Sigmoid colon (tissue), 4 donors: ENCODE measurements at regions not wholly inside any gene's neighbourhood (a gene's known extent, or its start where the extent isn't known, plus 50 kb on each side); places are given as distances from the start of the nearest gene placed in this dataset.

Source experiments
- POLR2AphosphoS5 ChIP-seq, 4 donors: sonication (generic); formaldehyde crosslinking; IDR thresholded peaks; one replicate each; pipeline ENCODE4 v1.6.1; 2017; ENCODE audit warnings: antibody characterized with exemption in 4 of 4
- TF ChIP-seq, protein P1 (sequence below), 4 experiments: fragments of 450-650 bp in 3 of 4; fragments of 200-600 bp in 1 of 4; IDR thresholded peaks; one replicate each; pipeline ENCODE4 v1.5.1; 2016 to 2019; ENCODE audit warnings: antibody characterized with exemption in 4 of 4, mild to moderate bottlenecking in 3 of 4, moderate library complexity in 2 of 4

DNA sequence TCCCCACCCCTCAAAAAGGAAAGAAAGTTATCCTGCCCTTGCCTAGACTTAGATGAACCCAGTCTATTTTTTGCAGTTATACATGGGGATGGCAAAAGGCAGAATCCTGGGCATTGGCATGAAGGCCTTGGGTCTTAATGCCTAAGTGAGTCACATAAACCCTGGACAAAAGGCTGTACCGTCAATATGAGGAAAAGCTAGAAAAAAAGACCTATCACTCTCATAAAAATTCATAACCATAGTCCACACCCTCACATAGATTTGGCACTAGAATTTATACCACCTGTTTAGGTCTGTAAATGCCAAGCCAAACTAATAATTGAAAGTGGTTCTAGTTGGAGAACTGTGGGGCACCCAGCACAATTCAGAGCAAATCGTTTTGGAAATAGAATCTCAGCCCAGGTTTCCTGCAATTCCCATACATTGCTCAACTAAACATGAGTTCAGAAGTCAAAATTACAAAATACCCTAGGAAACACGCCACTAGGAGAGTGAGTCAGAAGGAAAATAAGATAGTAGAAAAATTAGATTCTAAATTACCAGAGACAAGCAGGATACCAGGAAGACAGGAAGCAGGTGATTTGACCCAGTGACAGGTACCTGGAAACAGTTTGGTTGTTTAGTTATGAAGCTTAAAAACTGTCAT lies 70.4 kb upstream of the FUCA2 start:
- TF ChIP-seq, protein P1, sequence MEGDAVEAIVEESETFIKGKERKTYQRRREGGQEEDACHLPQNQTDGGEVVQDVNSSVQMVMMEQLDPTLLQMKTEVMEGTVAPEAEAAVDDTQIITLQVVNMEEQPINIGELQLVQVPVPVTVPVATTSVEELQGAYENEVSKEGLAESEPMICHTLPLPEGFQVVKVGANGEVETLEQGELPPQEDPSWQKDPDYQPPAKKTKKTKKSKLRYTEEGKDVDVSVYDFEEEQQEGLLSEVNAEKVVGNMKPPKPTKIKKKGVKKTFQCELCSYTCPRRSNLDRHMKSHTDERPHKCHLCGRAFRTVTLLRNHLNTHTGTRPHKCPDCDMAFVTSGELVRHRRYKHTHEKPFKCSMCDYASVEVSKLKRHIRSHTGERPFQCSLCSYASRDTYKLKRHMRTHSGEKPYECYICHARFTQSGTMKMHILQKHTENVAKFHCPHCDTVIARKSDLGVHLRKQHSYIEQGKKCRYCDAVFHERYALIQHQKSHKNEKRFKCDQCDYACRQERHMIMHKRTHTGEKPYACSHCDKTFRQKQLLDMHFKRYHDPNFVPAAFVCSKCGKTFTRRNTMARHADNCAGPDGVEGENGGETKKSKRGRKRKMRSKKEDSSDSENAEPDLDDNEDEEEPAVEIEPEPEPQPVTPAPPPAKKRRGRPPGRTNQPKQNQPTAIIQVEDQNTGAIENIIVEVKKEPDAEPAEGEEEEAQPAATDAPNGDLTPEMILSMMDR (IDR thresholded peaks at IDR 0.05) = no peak
- TF ChIP-seq POLR2AphosphoS5 (IDR thresholded peaks at IDR 0.05) = no peak
